GDM1 (cell line): ENCODE measurements at regions not wholly inside any gene's neighbourhood (a gene's known extent, or its start where the extent isn't known, plus 50 kb on each side); places are given as distances from the start of the nearest gene placed in this dataset.

Source experiments
- DNase-seq: peaks from one replicate; lab custom pipeline; 2025; lab: John Stamatoyannopoulos, UW

- DNase-seq = no peak
These were observed 383.2 kb downstream of the SOCS6 start for GRCh38 chr18:70671889-70672565.

- DNase-seq = no peak
These were observed 378.1 kb downstream of the SOCS6 start for GRCh38 chr18:70666936-70667335.

- DNase-seq = no peak
These were observed 374.3 kb downstream of the SOCS6 start for GRCh38 chr18:70663141-70663540.

GRCh38 chr18:70662588-70662987, 373.7 kb downstream of the SOCS6 start:
- no peak for DNase-seq

- no peak for DNase-seq
These were observed 370.4 kb downstream of the SOCS6 start for GRCh38 chr18:70659036-70659925.

GRCh38 chr18:70653671-70654070, 364.8 kb downstream of the SOCS6 start:
- no peak for DNase-seq

GRCh38 chr18:70650878-70651277, 362.0 kb downstream of the SOCS6 start:
- DNase-seq = no peak

DNA sequence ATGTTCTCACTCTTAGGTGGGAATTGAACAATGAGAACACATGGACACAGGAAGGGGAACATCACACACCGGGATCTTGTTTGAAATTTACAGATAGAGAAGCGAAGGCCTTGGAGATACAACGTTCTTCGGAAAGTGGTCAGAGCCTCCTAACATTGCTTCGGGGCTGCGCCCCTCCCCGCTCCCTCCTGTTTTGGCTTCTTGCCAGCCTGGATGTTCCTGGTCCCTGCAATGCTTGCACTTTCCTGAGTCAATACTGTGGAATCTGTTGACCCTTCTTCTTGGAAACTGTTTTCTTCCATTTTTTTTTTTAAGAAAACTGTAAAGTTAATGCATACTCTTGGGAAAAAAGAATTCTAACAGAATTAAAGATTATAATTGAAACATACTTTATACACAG, 360.8 kb downstream of the SOCS6 start:
- DNase-seq = no peak

DNA sequence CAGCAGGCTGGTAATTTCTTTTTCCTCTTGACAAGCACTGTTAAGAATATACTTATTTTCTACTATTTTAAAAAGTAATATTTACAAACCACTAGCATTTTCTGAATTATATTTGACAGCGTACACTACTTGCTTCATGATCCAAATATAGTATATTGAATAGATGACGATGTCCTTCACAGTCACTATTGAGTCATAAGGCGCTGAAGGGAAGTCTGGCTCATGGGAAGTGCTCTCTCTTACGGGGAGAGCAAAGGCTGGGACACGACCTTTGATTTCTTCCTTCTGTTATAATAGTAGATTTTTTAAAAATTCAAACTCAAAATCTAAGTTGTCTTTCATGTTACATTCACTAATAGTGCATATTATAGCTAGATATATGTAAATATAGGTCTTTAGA, 357.1 kb downstream of the SOCS6 start:
- no peak for DNase-seq

- no peak for DNase-seq
These were observed 355.0 kb downstream of the SOCS6 start for GRCh38 chr18:70643812-70644211.

GRCh38 chr18:70641156-70641775, 352.4 kb downstream of the SOCS6 start:
- DNase-seq = no peak

DNA sequence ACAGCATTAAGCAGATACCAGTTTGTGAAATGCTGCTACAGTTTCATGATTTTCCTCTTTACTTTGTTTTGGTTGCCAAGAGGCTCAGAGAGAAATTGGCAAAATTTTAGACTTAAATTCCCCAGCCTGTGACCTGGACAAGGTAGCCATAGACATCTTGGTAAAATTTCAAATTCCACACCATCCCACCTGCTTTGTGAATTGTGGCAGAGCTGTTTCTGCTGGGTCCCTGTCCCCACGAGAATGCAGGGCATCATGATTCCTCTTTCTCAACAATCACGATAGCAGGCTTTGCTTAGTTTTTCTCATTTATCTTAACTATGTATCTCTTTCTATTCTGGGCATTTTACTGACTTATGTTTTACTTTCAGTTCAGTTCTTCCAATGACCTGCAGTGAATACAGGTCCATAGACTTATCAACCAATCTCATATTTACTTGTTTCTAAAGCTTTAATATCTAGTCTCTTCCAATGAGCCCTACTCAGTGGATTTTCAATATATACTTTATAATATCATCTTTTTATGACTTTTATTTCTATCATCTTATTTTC, 351.6 kb downstream of the SOCS6 start:
- no peak for DNase-seq

- no peak for DNase-seq
These were observed 348.1 kb downstream of the SOCS6 start for GRCh38 chr18:70636991-70637390.

GRCh38 chr18:70634576-70635147, 345.8 kb downstream of the SOCS6 start:
- DNase-seq = no peak

DNA sequence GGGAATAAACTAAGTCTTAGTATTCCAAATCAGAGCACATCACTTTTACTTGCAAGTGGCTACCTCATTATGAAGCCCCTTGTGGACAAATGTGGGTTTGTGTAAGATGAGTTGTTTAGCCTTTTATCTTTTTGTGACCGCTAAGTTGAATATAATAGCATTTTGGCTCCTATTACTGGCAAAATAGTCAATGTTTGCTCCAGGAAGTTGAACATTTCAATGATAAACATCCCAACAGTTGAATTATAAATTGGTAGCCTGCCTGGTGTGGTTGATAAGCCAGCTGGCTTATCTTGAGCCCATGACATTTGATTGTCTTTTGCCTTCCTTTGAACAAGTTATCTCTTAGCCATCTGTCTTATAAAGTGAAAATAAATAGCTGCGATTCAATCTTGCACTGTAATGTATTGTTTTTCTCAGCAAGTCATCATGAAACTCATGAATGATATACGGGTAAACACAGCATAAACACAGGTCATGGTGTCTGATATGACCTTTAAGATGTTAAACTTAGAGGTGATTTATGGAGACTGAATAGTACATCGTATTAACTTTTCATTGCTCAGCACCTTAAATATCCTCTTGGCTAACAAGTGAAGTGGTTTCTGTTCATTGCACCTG, 338.4 kb downstream of the SOCS6 start:
- DNase-seq = no peak

DNA sequence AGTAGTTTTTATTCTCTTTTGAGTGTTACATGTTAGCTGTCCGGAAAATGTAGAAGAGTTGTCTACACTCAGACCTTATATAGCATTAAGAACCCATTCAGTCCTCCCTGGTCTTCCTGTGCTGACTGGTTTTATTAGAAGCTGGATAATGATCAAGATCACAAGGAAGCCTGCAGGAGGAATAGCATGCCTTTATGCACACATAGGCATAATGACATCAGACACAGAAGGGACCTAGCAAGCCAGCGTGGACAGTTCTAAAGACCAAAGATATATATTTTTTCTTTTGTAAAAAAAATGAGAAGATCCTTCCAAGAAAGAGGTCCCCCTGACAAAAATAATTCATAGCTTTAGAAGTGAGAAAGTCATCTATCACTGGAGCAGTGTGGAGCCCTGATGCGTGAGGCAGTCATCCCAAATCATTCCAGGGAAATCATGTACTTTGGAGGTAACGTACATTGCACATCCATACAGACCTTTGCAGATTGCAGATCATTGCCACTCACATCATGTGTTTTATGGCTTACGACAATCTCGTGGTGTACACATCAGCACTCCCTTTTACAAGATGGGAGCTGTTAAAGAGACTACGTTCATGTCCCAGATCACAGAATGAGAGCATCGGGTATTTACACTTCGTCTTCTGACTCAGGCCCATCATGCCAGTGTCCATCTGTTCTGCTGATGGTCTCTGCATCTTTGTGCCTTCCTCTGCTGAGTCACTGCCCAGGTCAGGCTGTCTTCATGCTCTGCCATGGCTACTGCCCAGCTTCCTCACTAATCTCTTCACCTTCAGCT, 334.0 kb downstream of the SOCS6 start:
- DNase-seq = no peak

DNA sequence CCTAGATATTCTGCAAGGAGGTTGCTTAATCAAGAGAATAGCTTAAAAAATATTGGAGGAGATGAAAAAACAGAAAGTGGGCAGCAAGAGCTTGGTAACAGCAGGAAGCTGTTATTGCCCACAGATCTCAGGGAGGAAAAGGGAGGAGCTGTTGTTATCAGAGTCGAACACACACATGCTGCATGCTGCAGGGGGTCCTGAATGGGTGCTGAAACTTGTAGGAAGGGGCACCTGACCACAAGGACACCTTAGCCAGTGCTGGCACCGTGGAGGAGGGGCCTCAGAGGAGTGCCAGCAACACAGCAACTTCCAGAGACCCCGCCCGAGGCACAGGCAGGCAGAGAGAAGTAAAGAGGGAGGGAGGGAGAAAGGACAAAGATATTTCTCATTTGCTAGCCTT, 332.9 kb downstream of the SOCS6 start:
- peak; percentile 96 for DNase-seq

GRCh38 chr18:70620837-70621612, 332.2 kb downstream of the SOCS6 start:
- DNase-seq = no peak

DNA sequence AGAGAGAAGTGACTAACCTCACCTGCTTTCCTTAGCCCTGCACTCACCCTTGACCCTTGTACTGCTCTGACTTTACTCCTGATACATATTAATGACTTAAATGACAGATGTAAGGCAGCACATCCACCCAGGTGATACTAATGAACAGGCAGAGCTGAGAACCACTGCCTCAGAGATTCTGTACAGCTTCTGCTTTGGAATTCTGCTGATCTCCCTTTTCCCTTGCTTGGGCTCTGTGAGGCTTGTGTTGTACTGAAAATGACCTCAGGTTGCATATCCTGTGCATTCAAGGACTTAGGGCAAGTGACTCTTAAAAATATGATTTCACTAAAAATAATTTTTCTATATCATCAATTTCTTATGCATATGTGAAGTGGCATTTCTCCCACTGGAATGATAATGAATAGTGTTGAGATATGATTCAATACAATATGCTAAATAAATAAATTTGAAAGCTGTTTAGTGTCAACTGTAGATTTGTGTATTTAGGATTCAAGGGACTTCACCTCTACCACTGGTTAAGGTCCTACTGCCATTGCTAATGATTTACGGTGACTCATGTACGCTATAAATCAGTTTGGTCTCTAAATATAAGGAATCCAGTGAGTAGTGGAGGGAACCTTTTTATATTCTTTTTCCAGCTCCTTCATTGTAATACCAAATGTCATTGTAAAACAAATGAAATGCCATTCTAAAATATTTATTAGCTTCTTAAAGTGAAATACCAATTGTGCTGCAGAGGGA, 328.3 kb downstream of the SOCS6 start:
- DNase-seq = no peak
